Large intestine (tissue), 3 donors: ENCODE measurements at regions not wholly inside any gene's neighbourhood (a gene's known extent, or its start where the extent isn't known, plus 50 kb on each side); places are given as distances from the start of the nearest gene placed in this dataset.

ENCODE experiments used
- DNase-seq, 2 donors: peaks; one replicate each; pipeline versions ENCODE4 v3.0.0 to v3.0.0-alpha.2; 2013
- H3K27ac ChIP-seq: one replicate; pipeline ENCODE4 v1.5.1; 2013; ENCODE audit warnings: low read length
- H3K27me3 ChIP-seq: 2 replicates; pipeline ENCODE4 v1.6.1; 2013; ENCODE audit warnings: low read length; ENCODE audit not compliant: control insufficient read depth, insufficient read depth
- H3K36me3 ChIP-seq: 2 replicates; pipeline ENCODE4 v1.6.1; 2013; ENCODE audit warnings: low read length; ENCODE audit not compliant: control insufficient read depth, insufficient read depth
- H3K4me1 ChIP-seq: one replicate; pipeline ENCODE4 v1.6.1; 2013; ENCODE audit warnings: low read length; ENCODE audit not compliant: control insufficient read depth, insufficient read depth
- H3K4me3 ChIP-seq: one replicate; pipeline ENCODE4 v1.5.1; 2013; ENCODE audit warnings: low read length
- H3K9me3 ChIP-seq: one replicate; pipeline ENCODE4 v1.6.1; 2013; ENCODE audit warnings: mild to moderate bottlenecking, low read depth, low read length, moderate library complexity; ENCODE audit not compliant: control insufficient read depth
- WGBS: methylation state at CpG from one replicate; pipeline ENCODE4 v1.1.5; 2013; ENCODE audit warnings: low lambda C conversion rate; ENCODE audit not compliant: insufficient coverage; 5-methylcytosine and 5-hydroxymethylcytosine counted together

- Histone ChIP-seq H3K27me3 (no peaks in the 10 kb centered on the region), H3K27ac (no peak overlapping the region), H3K4me3 (no peak overlapping the region), H3K9me3 (no peaks in the 10 kb centered on the region), H3K36me3 (no peaks in the 10 kb centered on the region), H3K4me1 (peaks cover 4% of the 10 kb centered on the region)
- DNase-seq: no peak
- 100% methylated on average over 1 of the region's 2 CpGs for WGBS
These were observed 100.3 kb upstream of the NABP1 start for GRCh38 chr2:191577605-191578004.

GRCh38 chr2:191578031-191578430 lies 99.9 kb upstream of the NABP1 start:
- no peaks in the 10 kb centered on the region for H3K27me3 ChIP-seq
- no peaks in the 10 kb centered on the region for H3K9me3 ChIP-seq
- H3K4me3 ChIP-seq: no peak overlapping the region
- no peaks in the 10 kb centered on the region for H3K36me3 ChIP-seq
- H3K4me1 ChIP-seq: peaks cover 4% of the 10 kb centered on the region
- no CpG with 5 or more reads among the region's 3 CpGs for WGBS
- no peak for DNase-seq
- no peak overlapping the region for H3K27ac ChIP-seq

- H3K4me1 ChIP-seq: no peaks in the 10 kb centered on the region
- no peak for DNase-seq
- WGBS: 100% methylated on average over 2 of the region's 4 CpGs
- no peaks in the 10 kb centered on the region for H3K36me3 ChIP-seq
- H3K27me3 ChIP-seq: no peaks in the 10 kb centered on the region
- no peak overlapping the region for H3K27ac ChIP-seq
- H3K4me3 ChIP-seq: no peak overlapping the region
- H3K9me3 ChIP-seq: no peaks in the 10 kb centered on the region
These were observed 97.4 kb upstream of the NABP1 start for GRCh38 chr2:191580581-191580980.

GRCh38 chr2:191581003-191581402 lies 96.9 kb upstream of the NABP1 start:
- Histone ChIP-seq H3K36me3 (no peaks in the 10 kb centered on the region), H3K9me3 (no peaks in the 10 kb centered on the region), H3K27me3 (no peaks in the 10 kb centered on the region), H3K4me1 (no peaks in the 10 kb centered on the region), H3K4me3 (no peak overlapping the region), H3K27ac (no peak overlapping the region)
- no peak for DNase-seq

GRCh38 chr2:191582355-191582754 lies 95.6 kb upstream of the NABP1 start:
- DNase-seq: no peak
- no peaks in the 10 kb centered on the region for H3K4me1 ChIP-seq
- no peaks in the 10 kb centered on the region for H3K9me3 ChIP-seq

GRCh38 chr2:191591025-191591424 lies 86.9 kb upstream of the NABP1 start:
- H3K27ac ChIP-seq: no peak overlapping the region
- H3K27me3 ChIP-seq: no peaks in the 10 kb centered on the region
- H3K36me3 ChIP-seq: no peaks in the 10 kb centered on the region
- no peaks in the 10 kb centered on the region for H3K9me3 ChIP-seq
- no peaks in the 10 kb centered on the region for H3K4me1 ChIP-seq
- no CpG with 5 or more reads among the region's 6 CpGs for WGBS
- DNase-seq: no peak
- no peak overlapping the region for H3K4me3 ChIP-seq

More at GRCh38 chr2:191582355-191582754, 95.6 kb upstream of the NABP1 start:
- Histone ChIP-seq H3K27ac (no peak overlapping the region), H3K36me3 (no peaks in the 10 kb centered on the region), H3K27me3 (no peaks in the 10 kb centered on the region), H3K4me3 (no peak overlapping the region)

GRCh38 chr2:191593622-191594385 lies 84.1 kb upstream of the NABP1 start:
- Histone ChIP-seq H3K27ac (no peak overlapping the region), H3K27me3 (no peaks in the 10 kb centered on the region), H3K4me3 (no peak overlapping the region), H3K9me3 (no peaks in the 10 kb centered on the region), H3K36me3 (no peaks in the 10 kb centered on the region), H3K4me1 (no peaks in the 10 kb centered on the region)
- no peak for DNase-seq
- WGBS: no CpG with 5 or more reads among the region's 5 CpGs

GRCh38 chr2:191597186-191597751 lies 80.7 kb upstream of the NABP1 start:
- no peaks in the 10 kb centered on the region for H3K27me3 ChIP-seq
- DNase-seq: no peak
- WGBS: 80% methylated on average over 1 of the region's 9 CpGs
- no peaks in the 10 kb centered on the region for H3K9me3 ChIP-seq
- no peak overlapping the region for H3K27ac ChIP-seq
- H3K4me3 ChIP-seq: no peak overlapping the region
- H3K36me3 ChIP-seq: no peaks in the 10 kb centered on the region
- H3K4me1 ChIP-seq: no peaks in the 10 kb centered on the region

- Histone ChIP-seq H3K36me3 (no peaks in the 10 kb centered on the region), H3K4me3 (no peak overlapping the region)
- no peak for DNase-seq
These were observed 79.6 kb upstream of the NABP1 start for GRCh38 chr2:191598296-191598695.

GRCh38 chr2:191601060-191601459 lies 76.9 kb upstream of the NABP1 start:
- H3K27ac ChIP-seq: no peak overlapping the region
- no peak for DNase-seq
- WGBS: no CpG with 5 or more reads among the region's 3 CpGs

More at GRCh38 chr2:191598296-191598695, 79.6 kb upstream of the NABP1 start:
- H3K4me1 ChIP-seq: no peaks in the 10 kb centered on the region
- no peaks in the 10 kb centered on the region for H3K9me3 ChIP-seq
- no peaks in the 10 kb centered on the region for H3K27me3 ChIP-seq
- H3K27ac ChIP-seq: no peak overlapping the region

GRCh38 chr2:191604154-191604553 lies 73.8 kb upstream of the NABP1 start:
- WGBS: no CpG with 5 or more reads among the region's 4 CpGs
- Histone ChIP-seq H3K9me3 (no peaks in the 10 kb centered on the region), H3K27ac (no peak overlapping the region), H3K4me1 (no peaks in the 10 kb centered on the region), H3K4me3 (no peak overlapping the region), H3K27me3 (no peaks in the 10 kb centered on the region), H3K36me3 (no peaks in the 10 kb centered on the region)
- DNase-seq: no peak

More at GRCh38 chr2:191601060-191601459, 76.9 kb upstream of the NABP1 start:
- no peaks in the 10 kb centered on the region for H3K4me1 ChIP-seq
- H3K27me3 ChIP-seq: no peaks in the 10 kb centered on the region
- no peak overlapping the region for H3K4me3 ChIP-seq
- H3K9me3 ChIP-seq: no peaks in the 10 kb centered on the region
- H3K36me3 ChIP-seq: no peaks in the 10 kb centered on the region
